Adipocyte (in vitro differentiated cells): ENCODE measurements at regions not wholly inside any gene's neighbourhood (a gene's known extent, or its start where the extent isn't known, plus 50 kb on each side); places are given as distances from the start of the nearest gene placed in this dataset.

Experiments used
- DNase-seq: peaks from one replicate; pipeline ENCODE4 v3.0.0-alpha.2; 2015; ENCODE audit warnings: low read depth
- H3K27me3 ChIP-seq: replicated peaks from 2 replicates; pipeline ENCODE4 v1.7.0; 2013; ENCODE audit warnings: mild to moderate bottlenecking, low read length, moderate library complexity; ENCODE audit not compliant: control insufficient read depth, insufficient read depth
- H3K36me3 ChIP-seq: 2 replicates; pipeline ENCODE4 v1.7.0; 2013; ENCODE audit warnings: low read length, mild to moderate bottlenecking, moderate library complexity; ENCODE audit not compliant: control insufficient read depth, insufficient read depth, severe bottlenecking
- H3K4me1 ChIP-seq: 2 replicates; pipeline ENCODE4 v1.7.0; 2013; ENCODE audit warnings: mild to moderate bottlenecking, low read length, moderate library complexity; ENCODE audit not compliant: control insufficient read depth, insufficient read depth
- H3K4me3 ChIP-seq: 2 replicates; pipeline ENCODE4 v1.7.0; 2013; ENCODE audit warnings: mild to moderate bottlenecking, low read length, moderate library complexity
- H3K9ac ChIP-seq: 2 replicates; pipeline ENCODE4 v1.7.0; 2013; ENCODE audit warnings: mild to moderate bottlenecking, low read length, moderate library complexity
- H3K9me3 ChIP-seq: 2 replicates; pipeline ENCODE4 v1.7.0; 2013; ENCODE audit warnings: mild to moderate bottlenecking, low read length, moderate library complexity; ENCODE audit not compliant: control insufficient read depth

DNA sequence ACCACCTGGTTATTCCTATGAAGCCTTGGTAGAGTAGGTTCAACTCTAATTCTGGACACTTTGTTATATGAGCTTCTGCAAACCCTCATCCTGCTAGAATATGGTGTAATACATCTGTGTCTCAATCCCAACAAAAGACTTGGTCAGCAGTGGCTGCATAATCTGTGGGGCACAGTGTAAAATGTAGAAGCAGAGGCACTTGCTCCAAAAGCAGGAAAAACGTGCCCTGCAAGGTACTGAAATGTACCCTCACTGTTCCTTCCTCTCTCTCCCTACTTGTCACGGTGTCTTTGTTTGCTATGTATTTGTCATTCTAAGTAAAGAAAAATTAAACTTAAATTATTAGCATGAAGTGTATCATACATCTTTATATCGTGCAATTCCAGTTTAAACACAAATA is 267.9 kb downstream of the BCL11B start:
- Histone ChIP-seq H3K4me3 (no peak overlapping the region), H3K4me1 (no peaks in the 10 kb centered on the region), H3K9me3 (no peaks in the 10 kb centered on the region), H3K9ac (no peak overlapping the region), H3K36me3 (no peaks in the 10 kb centered on the region), H3K27me3 (no peaks in the 10 kb centered on the region)
- no peak for DNase-seq

DNA sequence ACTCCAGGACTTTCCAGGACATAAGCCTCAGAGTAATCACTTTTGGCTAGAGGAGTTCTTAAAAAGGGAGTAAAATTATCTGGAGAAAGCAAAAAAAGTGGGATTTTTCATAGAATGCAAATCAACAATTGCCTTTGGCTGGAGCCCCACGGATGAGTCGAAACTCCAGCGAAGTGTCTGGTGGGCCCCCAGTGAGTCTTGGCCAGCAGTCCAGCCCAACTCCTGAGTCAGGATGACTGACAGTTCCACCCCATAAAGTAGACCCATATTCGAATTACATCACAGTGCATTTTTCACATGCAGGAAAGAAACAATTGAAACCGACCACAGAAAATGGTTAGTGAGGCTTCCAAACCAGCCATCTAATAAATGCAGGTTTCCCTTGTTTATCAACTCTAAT is 265.7 kb downstream of the BCL11B start:
- Histone ChIP-seq H3K27me3 (peaks cover 13% of the 10 kb centered on the region), H3K36me3 (no peaks in the 10 kb centered on the region), H3K9ac (no peak overlapping the region), H3K9me3 (no peaks in the 10 kb centered on the region), H3K4me1 (no peaks in the 10 kb centered on the region), H3K4me3 (no peak overlapping the region)
- no peak for DNase-seq

DNA sequence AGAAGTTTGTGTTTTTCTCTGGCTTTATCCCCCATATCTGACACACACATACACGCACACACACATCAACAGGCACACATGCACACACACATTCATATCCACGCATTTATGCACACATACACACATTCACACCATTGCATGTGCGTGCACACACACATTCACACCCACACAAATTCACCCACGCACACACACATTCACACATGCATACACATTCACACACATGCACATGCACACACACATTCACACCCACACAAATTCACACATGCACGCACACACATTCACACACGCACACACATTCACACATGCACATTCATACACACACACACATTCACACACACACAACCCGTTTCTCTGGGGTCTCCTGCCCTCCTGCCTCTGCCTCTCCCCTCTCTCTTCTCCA is 264.2 kb downstream of the BCL11B start:
- no peaks in the 10 kb centered on the region for H3K9me3 ChIP-seq
- H3K4me1 ChIP-seq, result no peaks in the 10 kb centered on the region
- peaks cover 19% of the 10 kb centered on the region for H3K27me3 ChIP-seq
- H3K4me3 ChIP-seq, result no peak overlapping the region
- H3K9ac ChIP-seq, result no peak overlapping the region
- H3K36me3 ChIP-seq, result no peaks in the 10 kb centered on the region
- no peak for DNase-seq

DNA sequence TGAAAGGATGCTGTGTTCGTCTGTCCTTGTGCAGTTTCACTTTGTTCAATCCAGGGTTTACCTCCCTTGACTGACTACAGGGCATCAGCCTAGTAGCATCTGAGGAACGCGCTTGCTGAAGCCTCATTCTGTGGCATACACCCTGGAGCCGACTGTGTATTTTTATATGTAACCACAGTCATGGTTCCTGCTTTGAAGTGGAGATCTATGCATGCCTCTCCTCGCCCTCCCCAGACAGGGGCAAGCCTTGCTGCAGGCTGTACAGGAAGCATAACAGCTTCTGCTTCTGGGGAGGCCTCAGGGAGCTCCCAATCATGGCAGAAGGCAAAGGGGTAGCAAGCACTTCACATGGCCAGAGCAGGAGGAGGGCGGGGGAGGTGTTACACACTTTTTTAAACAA is 262.1 kb downstream of the BCL11B start:
- Histone ChIP-seq H3K4me3 (no peak overlapping the region), H3K4me1 (no peaks in the 10 kb centered on the region), H3K27me3 (peaks cover 19% of the 10 kb centered on the region), H3K36me3 (no peaks in the 10 kb centered on the region), H3K9ac (no peak overlapping the region), H3K9me3 (no peaks in the 10 kb centered on the region)
- no peak for DNase-seq

DNA sequence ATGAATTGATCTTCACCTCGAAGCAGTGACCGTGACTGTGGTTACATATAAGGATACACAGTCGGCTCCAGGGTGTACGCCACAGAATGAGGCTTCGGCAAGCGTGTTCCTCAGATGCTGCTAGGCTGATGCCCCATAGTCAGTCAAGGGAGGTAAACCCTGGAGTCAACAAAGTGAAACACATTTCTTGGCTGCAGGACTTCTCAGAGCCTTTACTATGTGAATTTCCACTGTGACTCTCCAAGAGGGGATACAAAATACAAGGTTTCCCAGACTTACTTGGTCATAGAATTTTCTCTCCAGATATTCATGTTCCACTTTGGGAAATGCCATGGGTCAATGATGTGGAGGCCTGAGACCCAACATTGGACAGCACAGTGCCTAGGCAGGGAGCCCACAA is 260.6 kb downstream of the BCL11B start:
- no peaks in the 10 kb centered on the region for H3K4me1 ChIP-seq
- peaks cover 19% of the 10 kb centered on the region for H3K27me3 ChIP-seq
- H3K9ac ChIP-seq, result no peak overlapping the region
- H3K36me3 ChIP-seq, result no peaks in the 10 kb centered on the region
- no peak for DNase-seq
- no peak overlapping the region for H3K4me3 ChIP-seq
- H3K9me3 ChIP-seq, result no peaks in the 10 kb centered on the region

DNA sequence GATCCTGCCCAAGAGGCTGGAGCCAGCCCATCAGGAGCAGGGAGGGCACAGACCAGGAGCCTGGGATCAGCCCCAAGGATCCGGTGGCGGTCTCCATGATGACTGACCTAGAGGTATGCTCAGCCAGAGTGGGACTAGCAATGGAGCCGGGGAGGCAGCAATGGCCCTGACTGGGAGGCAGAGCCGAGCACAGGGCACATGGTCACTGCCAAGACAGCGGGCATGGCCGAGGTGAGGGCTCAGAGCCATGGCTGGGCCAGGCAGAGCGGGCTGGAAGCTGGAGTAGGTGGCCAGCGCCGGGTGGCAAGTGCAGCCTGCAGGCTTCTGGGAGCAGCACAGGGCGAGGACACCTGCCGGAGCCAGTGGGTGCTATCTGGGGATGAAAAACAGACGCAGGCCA is 259.3 kb downstream of the BCL11B start:
- H3K4me1 ChIP-seq, result no peaks in the 10 kb centered on the region
- no peak overlapping the region for H3K4me3 ChIP-seq
- H3K9me3 ChIP-seq, result no peaks in the 10 kb centered on the region
- H3K36me3 ChIP-seq, result no peaks in the 10 kb centered on the region
- peaks cover 19% of the 10 kb centered on the region for H3K27me3 ChIP-seq
- no peak for DNase-seq
- H3K9ac ChIP-seq, result no peak overlapping the region

DNA sequence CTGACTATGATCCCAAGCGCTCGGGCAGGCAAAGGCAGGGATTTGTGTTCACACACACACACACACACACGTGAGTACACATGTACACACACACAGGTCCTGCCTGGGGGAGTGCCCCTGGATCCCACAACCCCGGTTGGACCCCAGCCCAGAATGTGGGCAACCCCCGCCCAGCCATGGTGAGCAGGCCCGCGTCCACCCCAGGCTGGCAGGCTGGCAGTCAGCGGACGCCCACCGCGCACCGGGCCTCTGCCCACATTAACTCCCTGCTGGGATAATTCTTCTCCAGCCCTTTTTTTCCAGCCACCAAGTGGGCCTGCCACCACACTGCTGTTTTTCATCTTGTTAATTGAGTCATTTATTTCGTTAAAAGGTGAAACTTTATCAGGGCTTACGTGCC is 256.2 kb downstream of the BCL11B start:
- H3K36me3 ChIP-seq, result no peaks in the 10 kb centered on the region
- peaks cover 17% of the 10 kb centered on the region for H3K27me3 ChIP-seq
- H3K9ac ChIP-seq, result no peak overlapping the region
- H3K4me3 ChIP-seq, result no peak overlapping the region
- no peaks in the 10 kb centered on the region for H3K4me1 ChIP-seq
- peaks cover 5% of the 10 kb centered on the region for H3K9me3 ChIP-seq
- no peak for DNase-seq

DNA sequence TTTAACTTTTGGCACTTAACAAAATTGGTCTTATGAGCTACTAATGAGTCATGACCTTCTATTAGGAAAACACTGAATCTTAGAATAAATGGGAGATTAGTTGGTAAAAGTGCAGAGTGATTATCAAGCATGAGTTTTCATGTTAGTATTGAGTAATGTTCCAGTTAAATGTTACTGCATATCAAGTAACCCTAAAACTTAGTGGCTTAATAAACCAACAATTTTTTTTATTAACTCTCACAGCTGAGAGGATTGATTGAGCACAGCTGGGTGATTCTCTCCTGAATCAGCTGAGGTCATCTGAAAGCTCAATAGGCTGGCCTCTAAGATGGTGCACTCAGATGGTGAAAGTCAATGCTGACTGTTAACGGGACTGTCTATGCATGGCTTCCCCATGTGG is 248.6 kb downstream of the BCL11B start:
- Histone ChIP-seq H3K9ac (no peak overlapping the region), H3K4me3 (no peak overlapping the region), H3K27me3 (peaks cover 17% of the 10 kb centered on the region), H3K9me3 (peaks cover 5% of the 10 kb centered on the region), H3K4me1 (peaks cover 3% of the 10 kb centered on the region), H3K36me3 (no peaks in the 10 kb centered on the region)
- no peak for DNase-seq

DNA sequence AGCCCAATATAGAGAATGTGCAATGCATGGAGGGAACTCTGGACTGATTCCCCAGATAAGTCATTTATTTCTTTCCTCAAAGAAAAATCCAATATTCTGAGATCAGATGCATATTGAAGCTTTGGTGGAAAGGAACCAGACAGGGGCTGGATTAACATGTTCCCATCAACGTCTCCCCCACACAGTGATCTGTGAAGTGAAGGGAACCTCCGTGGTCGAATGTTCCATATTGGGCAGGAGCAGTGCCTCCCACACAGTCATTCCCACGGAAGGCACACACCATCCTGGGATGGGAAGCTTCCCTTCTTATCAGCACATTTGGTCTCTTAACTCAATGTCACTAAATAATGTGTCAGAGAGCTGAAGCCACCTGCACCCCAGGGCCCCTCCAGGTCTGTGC is 247.1 kb downstream of the BCL11B start:
- H3K9me3 ChIP-seq, result no peaks in the 10 kb centered on the region
- no peaks in the 10 kb centered on the region for H3K36me3 ChIP-seq
- peaks cover 3% of the 10 kb centered on the region for H3K4me1 ChIP-seq
- H3K27me3 ChIP-seq, result peaks cover 27% of the 10 kb centered on the region
- no peak overlapping the region for H3K9ac ChIP-seq
- no peak overlapping the region for H3K4me3 ChIP-seq
- DNase-seq, result no peak

DNA sequence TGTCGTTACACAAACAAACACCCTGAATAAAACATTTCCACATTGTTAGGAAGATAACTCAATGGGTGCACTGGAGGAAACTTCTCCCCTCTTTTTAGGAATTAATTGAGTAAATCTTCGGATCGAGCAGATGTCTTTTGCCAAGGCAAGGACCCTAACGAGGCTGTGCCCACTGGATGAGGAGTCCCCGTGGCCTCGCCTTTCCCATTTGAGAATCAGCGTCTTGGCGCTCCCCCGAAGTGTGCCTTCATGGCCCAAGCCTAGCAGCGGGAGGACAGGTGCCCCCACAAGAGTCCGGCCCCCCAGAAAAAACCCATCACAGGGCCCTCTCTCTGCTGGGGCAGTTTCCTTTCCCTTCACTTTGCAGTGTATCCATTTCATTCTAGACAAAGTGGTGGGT is 246.6 kb downstream of the BCL11B start:
- Histone ChIP-seq H3K4me3 (no peak overlapping the region), H3K9me3 (no peaks in the 10 kb centered on the region), H3K4me1 (peaks cover 3% of the 10 kb centered on the region), H3K36me3 (no peaks in the 10 kb centered on the region), H3K9ac (no peak overlapping the region), H3K27me3 (peaks cover 26% of the 10 kb centered on the region)
- no peak for DNase-seq

DNA sequence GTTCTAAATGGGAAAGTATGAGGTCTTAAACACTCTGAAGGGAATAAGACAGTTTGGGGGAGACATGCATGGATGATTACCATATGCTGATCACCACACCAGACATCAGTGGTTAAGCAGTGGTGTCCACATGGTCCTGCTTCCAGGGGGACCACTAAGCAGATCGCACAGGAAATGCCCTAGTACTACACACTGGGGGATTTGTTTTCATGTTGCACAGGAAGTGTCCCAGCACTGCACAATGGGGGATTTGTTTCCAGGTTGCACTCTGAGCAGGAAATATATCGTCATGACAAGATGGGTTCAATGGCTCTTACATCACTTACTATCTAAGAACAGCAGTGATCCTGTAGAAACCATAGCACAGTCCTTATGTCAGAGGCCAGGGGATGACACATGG is 245.5 kb downstream of the BCL11B start:
- Histone ChIP-seq H3K36me3 (no peaks in the 10 kb centered on the region), H3K4me3 (no peak overlapping the region), H3K27me3 (peaks cover 26% of the 10 kb centered on the region), H3K9me3 (no peaks in the 10 kb centered on the region), H3K9ac (no peak overlapping the region), H3K4me1 (peaks cover 3% of the 10 kb centered on the region)
- no peak for DNase-seq

DNA sequence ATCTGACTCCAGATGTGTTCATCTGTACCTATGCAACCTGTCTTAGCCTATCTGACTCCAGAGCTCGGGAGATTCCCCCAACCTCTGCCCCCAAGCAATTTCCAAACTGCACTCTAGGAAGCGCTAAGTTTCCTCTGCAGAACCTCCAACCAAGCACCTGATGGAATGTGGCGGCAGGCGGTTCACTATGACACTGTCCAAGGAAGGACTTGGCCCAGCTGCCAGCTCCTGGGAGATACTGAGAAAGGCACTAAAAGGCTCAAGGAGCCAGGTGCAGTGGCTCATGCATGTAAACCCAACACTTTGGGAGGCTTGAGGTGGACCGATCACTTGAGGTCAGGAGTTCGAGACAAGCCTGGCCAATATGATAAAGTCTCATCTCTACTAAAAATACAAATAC is 244.0 kb downstream of the BCL11B start:
- peaks cover 3% of the 10 kb centered on the region for H3K4me1 ChIP-seq
- DNase-seq, result no peak
- H3K36me3 ChIP-seq, result no peaks in the 10 kb centered on the region
- no peaks in the 10 kb centered on the region for H3K9me3 ChIP-seq
- H3K27me3 ChIP-seq, result peaks cover 26% of the 10 kb centered on the region
- no peak overlapping the region for H3K4me3 ChIP-seq
- H3K9ac ChIP-seq, result no peak overlapping the region
